ENCODE measurements at regions not wholly inside any gene's neighbourhood (a gene's known extent, or its start where the extent isn't known, plus 50 kb on each side); places are given as distances from the start of the nearest gene placed in this dataset.

GRCh38 chr2:12382366-12382765 lies 334.4 kb upstream of the TRIB2 start:
- TF ChIP-seq, protein P1, sequence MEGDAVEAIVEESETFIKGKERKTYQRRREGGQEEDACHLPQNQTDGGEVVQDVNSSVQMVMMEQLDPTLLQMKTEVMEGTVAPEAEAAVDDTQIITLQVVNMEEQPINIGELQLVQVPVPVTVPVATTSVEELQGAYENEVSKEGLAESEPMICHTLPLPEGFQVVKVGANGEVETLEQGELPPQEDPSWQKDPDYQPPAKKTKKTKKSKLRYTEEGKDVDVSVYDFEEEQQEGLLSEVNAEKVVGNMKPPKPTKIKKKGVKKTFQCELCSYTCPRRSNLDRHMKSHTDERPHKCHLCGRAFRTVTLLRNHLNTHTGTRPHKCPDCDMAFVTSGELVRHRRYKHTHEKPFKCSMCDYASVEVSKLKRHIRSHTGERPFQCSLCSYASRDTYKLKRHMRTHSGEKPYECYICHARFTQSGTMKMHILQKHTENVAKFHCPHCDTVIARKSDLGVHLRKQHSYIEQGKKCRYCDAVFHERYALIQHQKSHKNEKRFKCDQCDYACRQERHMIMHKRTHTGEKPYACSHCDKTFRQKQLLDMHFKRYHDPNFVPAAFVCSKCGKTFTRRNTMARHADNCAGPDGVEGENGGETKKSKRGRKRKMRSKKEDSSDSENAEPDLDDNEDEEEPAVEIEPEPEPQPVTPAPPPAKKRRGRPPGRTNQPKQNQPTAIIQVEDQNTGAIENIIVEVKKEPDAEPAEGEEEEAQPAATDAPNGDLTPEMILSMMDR (conservative IDR thresholded peaks at IDR 0.05; ENCODE audit: low read length), result no peak
- H3K4me3 ChIP-seq (ENCODE audit: low read length), result no peak overlapping the region
- DNase-seq (ENCODE audit: low read depth), result no peak

GRCh38 chr2:12389344-12390045 lies 327.2 kb upstream of the TRIB2 start:
- peak; percentile 48 for DNase-seq (ENCODE audit: low read depth)
- H3K4me3 ChIP-seq (ENCODE audit: low read length), result no peak overlapping the region
- TF ChIP-seq, protein P1 (conservative IDR thresholded peaks at IDR 0.05; ENCODE audit: low read length), result no peak

- no peak for DNase-seq (ENCODE audit: low read depth)
- no peak overlapping the region for H3K4me3 ChIP-seq (ENCODE audit: low read length)
- TF ChIP-seq, protein P1 (conservative IDR thresholded peaks at IDR 0.05; ENCODE audit: low read length), result no peak
Measured at GRCh38 chr2:12391116-12391515, 325.6 kb upstream of the TRIB2 start.

DNA sequence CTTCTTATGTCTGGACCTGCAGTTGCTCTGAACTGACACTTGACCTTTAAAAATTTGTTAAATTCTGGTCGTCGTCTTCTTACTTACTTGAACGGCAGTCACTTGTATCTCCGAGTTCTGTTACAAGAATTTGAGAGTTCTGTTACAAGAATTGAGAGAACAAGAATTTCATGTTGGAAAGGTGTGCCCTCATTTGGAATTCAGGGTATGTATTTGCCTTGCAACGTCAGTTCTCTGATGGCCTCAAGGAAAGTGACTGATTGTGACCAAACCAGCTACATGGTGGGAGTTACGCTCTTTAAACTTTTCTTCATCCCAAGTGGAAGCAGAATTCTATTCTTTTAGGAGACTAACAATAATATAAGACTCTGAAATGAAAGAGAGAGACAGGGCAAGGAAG lies 320.0 kb upstream of the TRIB2 start:
- H3K4me3 ChIP-seq (ENCODE audit: low read length), result no peak overlapping the region
- TF ChIP-seq, protein P1 (conservative IDR thresholded peaks at IDR 0.05; ENCODE audit: low read length), result no peak
- DNase-seq (ENCODE audit: low read depth), result no peak

DNA sequence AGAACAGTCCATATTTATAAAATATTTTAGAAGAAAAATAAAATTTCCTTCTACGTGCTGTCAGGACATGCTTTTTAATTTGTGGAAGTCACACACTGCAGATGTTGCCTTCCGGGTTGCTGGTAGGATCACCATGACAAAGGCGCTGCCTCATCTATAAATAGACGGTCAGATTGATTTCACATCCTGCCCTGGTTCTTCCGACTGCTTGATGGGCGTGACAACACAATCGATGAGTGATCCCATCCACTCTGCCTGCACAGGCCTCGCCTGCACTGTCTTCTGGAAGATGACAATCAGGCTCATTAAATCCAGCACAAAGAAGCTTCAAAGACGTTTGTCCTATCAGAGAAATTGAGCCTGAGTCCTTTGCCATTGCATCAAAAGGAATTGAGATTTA lies 318.9 kb upstream of the TRIB2 start:
- DNase-seq (ENCODE audit: low read depth), result peak; percentile 30
- TF ChIP-seq, protein P1 (conservative IDR thresholded peaks at IDR 0.05; ENCODE audit: low read length), result no peak
- H3K4me3 ChIP-seq (ENCODE audit: low read length), result no peak overlapping the region

- TF ChIP-seq, protein P1 (conservative IDR thresholded peaks at IDR 0.05; ENCODE audit: low read length), result no peak
- no peak for DNase-seq (ENCODE audit: low read depth)
Measured at GRCh38 chr2:12399240-12399639, 317.5 kb upstream of the TRIB2 start.

GRCh38 chr2:12400543-12400942 lies 316.2 kb upstream of the TRIB2 start:
- TF ChIP-seq, protein P1 (conservative IDR thresholded peaks at IDR 0.05; ENCODE audit: low read length), result no peak
- DNase-seq (ENCODE audit: low read depth), result no peak
- H3K4me3 ChIP-seq (ENCODE audit: low read length), result no peak overlapping the region

More at GRCh38 chr2:12399240-12399639, 317.5 kb upstream of the TRIB2 start:
- no peak overlapping the region for H3K4me3 ChIP-seq (ENCODE audit: low read length)

Data from AG10803 (cell line).